ENCODE measurements at regions not wholly inside any gene's neighbourhood (a gene's known extent, or its start where the extent isn't known, plus 50 kb on each side); places are given as distances from the start of the nearest gene placed in this dataset.

GRCh38 chrX:4909348-4909747 is 1195.9 kb upstream of the PRKX start:
- TF ChIP-seq USF2 (IDR thresholded peaks at IDR 0.05; ENCODE audit: low read depth, low read length) (no peak), CTCF (conservative IDR thresholded peaks at IDR 0.05; ENCODE audit: low read depth, low read length) (no peak), CEBPB (IDR thresholded peaks at IDR 0.05; ENCODE audit: low read depth, low read length) (no peak), MAFK (IDR thresholded peaks at IDR 0.05; ENCODE audit: low read depth, low read length) (no peak), POLR2A (IDR thresholded peaks at IDR 0.05; ENCODE audit: low read depth, low read length) (no peak)

Measured in IMR-90 (cell line).